GM21528 (cell line): ENCODE measurements at regions not wholly inside any gene's neighbourhood (a gene's known extent, or its start where the extent isn't known, plus 50 kb on each side); places are given as distances from the start of the nearest gene placed in this dataset.
"Not testable (repeated sequence)": the region's sequence is repeated elsewhere in the genome, so short reads cannot be mapped to it uniquely, and the experiment has no call there.

Experiments used
- ATAC-seq: cut with Tn5 transposase; IDR thresholded peaks from one replicate; pipeline ENCODE4 v1.9.1; 2021; ENCODE audit warnings: mild to moderate bottlenecking, moderate library complexity; ENCODE audit not compliant: unreplicated experiment, low FRiP score

- ATAC-seq: peak; percentile 70
These were observed 317.8 kb downstream of the SH2D4B start for GRCh38 chr10:80855348-80855971.

GRCh38 chr10:80856186-80856585 lies 318.5 kb downstream of the SH2D4B start:
- no peak for ATAC-seq

- ATAC-seq: not testable (repeated sequence)
These were observed 321.6 kb downstream of the SH2D4B start for GRCh38 chr10:80859279-80859678.

GRCh38 chr10:80860719-80861118 lies 323.0 kb downstream of the SH2D4B start:
- no peak for ATAC-seq

GRCh38 chr10:80861882-80862281 lies 324.2 kb downstream of the SH2D4B start:
- no peak for ATAC-seq

GRCh38 chr10:80870282-80870681 lies 332.6 kb downstream of the SH2D4B start:
- peak; percentile 94 for ATAC-seq

- peak; percentile 75 for ATAC-seq
These were observed 333.4 kb downstream of the SH2D4B start for GRCh38 chr10:80871083-80871482.

- ATAC-seq: no peak
These were observed 340.6 kb downstream of the SH2D4B start for GRCh38 chr10:80878330-80878729.

GRCh38 chr10:80890146-80890545 lies 352.4 kb downstream of the SH2D4B start:
- no peak for ATAC-seq

GRCh38 chr10:80893256-80893655 lies 355.6 kb downstream of the SH2D4B start:
- ATAC-seq: no peak

GRCh38 chr10:80894311-80894791 lies 356.6 kb downstream of the SH2D4B start:
- ATAC-seq: no peak

- no peak for ATAC-seq
These were observed 357.2 kb downstream of the SH2D4B start for GRCh38 chr10:80894797-80895467.

GRCh38 chr10:80896076-80896475 lies 358.4 kb downstream of the SH2D4B start:
- ATAC-seq: no peak

- ATAC-seq: no peak
These were observed 359.3 kb downstream of the SH2D4B start for GRCh38 chr10:80896959-80897358.

GRCh38 chr10:80900661-80901060 lies 363.0 kb downstream of the SH2D4B start:
- no peak for ATAC-seq

- ATAC-seq: no peak
These were observed 370.9 kb downstream of the SH2D4B start for GRCh38 chr10:80908611-80909010.

GRCh38 chr10:80909254-80909653 lies 371.6 kb downstream of the SH2D4B start:
- ATAC-seq: no peak

GRCh38 chr10:80917636-80918035 lies 379.9 kb downstream of the SH2D4B start:
- no peak for ATAC-seq

GRCh38 chr10:80921032-80921431 lies 383.3 kb downstream of the SH2D4B start:
- ATAC-seq: no peak

- ATAC-seq: peak; percentile 60
These were observed 386.6 kb downstream of the SH2D4B start for GRCh38 chr10:80924063-80924952.

GRCh38 chr10:80927419-80928078 lies 389.8 kb downstream of the SH2D4B start:
- ATAC-seq: no peak
